ENCODE measurements at regions not wholly inside any gene's neighbourhood (a gene's known extent, or its start where the extent isn't known, plus 50 kb on each side); places are given as distances from the start of the nearest gene placed in this dataset.
"Not testable (repeated sequence)": the region's sequence is repeated elsewhere in the genome, so short reads cannot be mapped to it uniquely, and the experiment has no call there.

DNA sequence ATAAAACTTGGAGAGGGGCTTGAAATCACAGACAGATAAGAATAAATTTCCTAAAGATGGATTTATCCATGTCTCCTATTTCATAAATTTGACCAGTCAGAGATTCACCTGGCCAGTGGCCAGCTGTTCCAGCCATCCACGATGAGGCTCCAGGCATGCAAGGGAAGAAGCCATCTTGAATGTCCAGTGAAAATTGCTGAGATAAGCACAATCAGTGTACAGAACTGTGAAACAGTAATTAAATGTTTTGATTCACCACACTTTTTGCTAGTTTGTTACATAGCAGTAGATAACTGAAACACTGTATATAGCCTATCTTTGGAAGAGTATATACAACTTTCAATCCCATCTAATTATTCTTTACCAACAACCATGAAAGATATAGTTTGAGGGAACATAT is 163.5 kb downstream of the HINT1 start:
- Histone ChIP-seq H3K4me2 (ENCODE audit: low read length) (no peak overlapping the region), H3K79me2 (ENCODE audit: control insufficient read depth, insufficient read depth, low read length, poor library complexity) (no peaks in the 10 kb centered on the region), H4K91ac (ENCODE audit: low read depth, low read length) (no peak overlapping the region), H3K14ac (ENCODE audit: low read length) (no peak overlapping the region), H4K12ac (ENCODE audit: low read depth, low read length) (no peak overlapping the region), H3K27ac (ENCODE audit: low read depth, low read length) (no peak overlapping the region), H3K4me3 (ENCODE audit: low read depth, low read length) (no peak overlapping the region), H3K79me1 (ENCODE audit: low read length) (no peaks in the 10 kb centered on the region), H3K9ac (ENCODE audit: low read length) (no peak overlapping the region), H2BK120ac (ENCODE audit: insufficient read depth, low read length, poor library complexity) (no peak overlapping the region), H3K9me3 (ENCODE audit: insufficient read depth, low read depth, low read length) (no peaks in the 10 kb centered on the region), H2AFZ (ENCODE audit: insufficient read depth, low read length, poor library complexity) (no peak overlapping the region), H3K4me1 (ENCODE audit: control insufficient read depth in 1 of 2, insufficient read depth in 2 of 2, low read length in 2 of 2) (no peaks in the 10 kb centered on the region), H3K23ac (ENCODE audit: low read length) (no peak overlapping the region), H2BK12ac (ENCODE audit: low read length) (no peak overlapping the region), H2AK5ac (ENCODE audit: low read length) (no peak overlapping the region), H2BK5ac (ENCODE audit: low read depth, low read length, poor library complexity) (no peak overlapping the region), H3K27me3 (ENCODE audit: insufficient read depth, low read length) (no peaks in the 10 kb centered on the region), H3K18ac (ENCODE audit: low read length) (no peak overlapping the region), H4K8ac (ENCODE audit: low read depth, low read length) (no peak overlapping the region), H3K36me3 (ENCODE audit: control insufficient read depth in 1 of 2, insufficient read depth in 2 of 2, low read length in 2 of 2) (no peaks in the 10 kb centered on the region), H3K4ac (ENCODE audit: low read depth, low read length) (no peak overlapping the region)
- WGBS (ENCODE audit: extremely low coverage, insufficient coverage, insufficient read length): no CpG with 5 or more reads among the region's 1 CpG
- no peak for DNase-seq

DNA sequence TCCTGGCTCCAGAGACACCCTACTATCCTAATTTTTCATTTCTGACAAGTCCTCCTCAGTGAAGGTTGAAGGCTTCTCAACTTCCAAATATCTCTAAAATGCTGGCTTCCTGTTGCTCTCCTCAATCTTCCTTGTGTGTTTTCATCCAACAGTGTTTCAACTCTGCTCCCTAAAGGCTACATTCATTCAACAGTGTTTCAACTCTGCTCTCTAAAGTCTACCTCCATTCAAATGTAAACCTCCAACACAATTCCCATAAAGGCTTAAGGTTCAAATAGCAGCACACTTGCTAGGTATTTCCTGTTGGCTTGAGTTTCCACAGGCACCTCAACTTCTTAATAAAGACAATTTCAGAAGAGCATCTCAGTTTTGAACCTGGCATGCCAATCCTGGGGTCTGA is 164.8 kb downstream of the HINT1 start:
- Histone ChIP-seq H2BK5ac (ENCODE audit: low read depth, low read length, poor library complexity) (no peak overlapping the region), H3K79me1 (ENCODE audit: low read length) (no peaks in the 10 kb centered on the region), H4K91ac (ENCODE audit: low read depth, low read length) (no peak overlapping the region), H4K8ac (ENCODE audit: low read depth, low read length) (no peak overlapping the region), H3K36me3 (ENCODE audit: control insufficient read depth in 1 of 2, insufficient read depth in 2 of 2, low read length in 2 of 2) (no peaks in the 10 kb centered on the region), H3K9me3 (ENCODE audit: insufficient read depth, low read depth, low read length) (peaks cover 3% of the 10 kb centered on the region), H3K27me3 (ENCODE audit: insufficient read depth, low read length) (no peaks in the 10 kb centered on the region), H2BK12ac (ENCODE audit: low read length) (no peak overlapping the region), H3K18ac (ENCODE audit: low read length) (no peak overlapping the region), H4K12ac (ENCODE audit: low read depth, low read length) (no peak overlapping the region), H2BK120ac (ENCODE audit: insufficient read depth, low read length, poor library complexity) (no peak overlapping the region), H3K9ac (ENCODE audit: low read length) (no peak overlapping the region), H3K4me1 (ENCODE audit: control insufficient read depth in 1 of 2, insufficient read depth in 2 of 2, low read length in 2 of 2) (no peaks in the 10 kb centered on the region), H3K23ac (ENCODE audit: low read length) (no peak overlapping the region), H3K79me2 (ENCODE audit: control insufficient read depth, insufficient read depth, low read length, poor library complexity) (no peaks in the 10 kb centered on the region), H3K4me2 (ENCODE audit: low read length) (no peak overlapping the region), H2AFZ (ENCODE audit: insufficient read depth, low read length, poor library complexity) (no peak overlapping the region), H3K14ac (ENCODE audit: low read length) (no peak overlapping the region), H3K4ac (ENCODE audit: low read depth, low read length) (no peak overlapping the region), H2AK5ac (ENCODE audit: low read length) (no peak overlapping the region), H3K27ac (ENCODE audit: low read depth, low read length) (no peak overlapping the region), H3K4me3 (ENCODE audit: low read depth, low read length) (no peak overlapping the region)
- DNase-seq: no peak

DNA sequence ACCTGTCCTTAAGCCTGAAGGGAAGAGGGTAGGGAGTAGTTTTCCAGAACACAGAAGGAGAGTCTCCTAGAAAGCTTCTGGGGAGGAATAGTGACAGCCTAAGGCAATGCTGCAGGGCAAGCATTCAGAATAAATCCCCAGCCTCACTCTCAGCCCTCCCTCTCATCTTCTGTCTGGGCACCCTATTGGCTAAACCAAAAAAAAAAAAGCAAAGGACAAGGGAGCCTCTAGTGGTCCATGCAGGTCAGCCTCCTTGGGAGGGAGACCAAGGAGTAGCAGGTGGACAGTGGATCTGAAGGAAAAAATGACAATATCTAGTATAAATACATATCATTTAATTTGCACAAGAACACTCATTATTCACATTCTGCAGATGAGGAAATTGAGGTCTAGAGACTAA is 168.3 kb downstream of the HINT1 start:
- H4K8ac ChIP-seq (ENCODE audit: low read depth, low read length); DNase-seq; H3K4me2 ChIP-seq (ENCODE audit: low read length); H3K79me1 ChIP-seq (ENCODE audit: low read length); H3K23ac ChIP-seq (ENCODE audit: low read length); H3K79me2 ChIP-seq (ENCODE audit: control insufficient read depth, insufficient read depth, low read length, poor library complexity); H2BK5ac ChIP-seq (ENCODE audit: low read depth, low read length, poor library complexity); H3K9ac ChIP-seq (ENCODE audit: low read length); H3K18ac ChIP-seq (ENCODE audit: low read length); H3K4ac ChIP-seq (ENCODE audit: low read depth, low read length); H3K4me1 ChIP-seq (ENCODE audit: control insufficient read depth in 1 of 2, insufficient read depth in 2 of 2, low read length in 2 of 2); H2BK12ac ChIP-seq (ENCODE audit: low read length); H3K27ac ChIP-seq (ENCODE audit: low read depth, low read length); H3K27me3 ChIP-seq (ENCODE audit: insufficient read depth, low read length); H2AFZ ChIP-seq (ENCODE audit: insufficient read depth, low read length, poor library complexity); H3K36me3 ChIP-seq (ENCODE audit: control insufficient read depth in 1 of 2, insufficient read depth in 2 of 2, low read length in 2 of 2); H2AK5ac ChIP-seq (ENCODE audit: low read length); H3K14ac ChIP-seq (ENCODE audit: low read length); H3K4me3 ChIP-seq (ENCODE audit: low read depth, low read length); H4K12ac ChIP-seq (ENCODE audit: low read depth, low read length); H2BK120ac ChIP-seq (ENCODE audit: insufficient read depth, low read length, poor library complexity); H4K91ac ChIP-seq (ENCODE audit: low read depth, low read length); H3K9me3 ChIP-seq (ENCODE audit: insufficient read depth, low read depth, low read length): not testable (repeated sequence)

DNA sequence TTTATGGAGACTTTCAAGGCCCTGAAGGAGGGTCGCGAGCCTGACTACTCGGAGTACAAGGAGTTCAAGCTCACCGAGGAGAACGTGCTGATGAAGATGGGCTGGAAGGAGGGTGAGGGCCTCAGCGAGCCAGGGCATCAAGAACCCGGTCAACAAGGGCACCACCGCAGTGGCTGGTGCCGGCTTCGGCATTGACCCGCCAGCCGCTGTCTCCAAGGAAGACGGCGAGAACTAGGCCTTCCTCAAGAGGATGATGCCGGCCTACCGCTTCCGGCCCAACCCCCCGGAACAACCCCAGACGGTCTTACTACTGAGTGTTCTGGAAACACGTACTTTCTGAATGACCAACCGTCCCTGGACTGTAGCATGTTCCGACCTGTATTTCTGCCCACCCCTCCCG is 169.2 kb downstream of the HINT1 start:
- Histone ChIP-seq H3K14ac (ENCODE audit: low read length) (no peak overlapping the region), H3K9me3 (ENCODE audit: insufficient read depth, low read depth, low read length) (peaks cover 3% of the 10 kb centered on the region), H3K23ac (ENCODE audit: low read length) (no peak overlapping the region), H3K36me3 (ENCODE audit: control insufficient read depth in 1 of 2, insufficient read depth in 2 of 2, low read length in 2 of 2) (no peaks in the 10 kb centered on the region), H4K91ac (ENCODE audit: low read depth, low read length) (no peak overlapping the region), H2BK5ac (ENCODE audit: low read depth, low read length, poor library complexity) (no peak overlapping the region), H2BK12ac (ENCODE audit: low read length) (no peak overlapping the region), H3K18ac (ENCODE audit: low read length) (no peak overlapping the region), H4K12ac (ENCODE audit: low read depth, low read length) (no peak overlapping the region), H2AK5ac (ENCODE audit: low read length) (no peak overlapping the region), H3K4me1 (ENCODE audit: control insufficient read depth in 1 of 2, insufficient read depth in 2 of 2, low read length in 2 of 2) (no peaks in the 10 kb centered on the region), H3K4ac (ENCODE audit: low read depth, low read length) (no peak overlapping the region), H3K4me3 (ENCODE audit: low read depth, low read length) (no peak overlapping the region), H3K9ac (ENCODE audit: low read length) (no peak overlapping the region), H2AFZ (ENCODE audit: insufficient read depth, low read length, poor library complexity) (no peak overlapping the region), H3K4me2 (ENCODE audit: low read length) (no peak overlapping the region), H4K8ac (ENCODE audit: low read depth, low read length) (no peak overlapping the region), H2BK120ac (ENCODE audit: insufficient read depth, low read length, poor library complexity) (no peak overlapping the region), H3K27ac (ENCODE audit: low read depth, low read length) (no peak overlapping the region), H3K79me1 (ENCODE audit: low read length) (peaks cover 3% of the 10 kb centered on the region), H3K27me3 (ENCODE audit: insufficient read depth, low read length) (no peaks in the 10 kb centered on the region), H3K79me2 (ENCODE audit: control insufficient read depth, insufficient read depth, low read length, poor library complexity) (no peaks in the 10 kb centered on the region)
- WGBS (ENCODE audit: extremely low coverage, insufficient coverage, insufficient read length): no CpG with 5 or more reads among the region's 23 CpGs
- DNase-seq: no peak

DNA sequence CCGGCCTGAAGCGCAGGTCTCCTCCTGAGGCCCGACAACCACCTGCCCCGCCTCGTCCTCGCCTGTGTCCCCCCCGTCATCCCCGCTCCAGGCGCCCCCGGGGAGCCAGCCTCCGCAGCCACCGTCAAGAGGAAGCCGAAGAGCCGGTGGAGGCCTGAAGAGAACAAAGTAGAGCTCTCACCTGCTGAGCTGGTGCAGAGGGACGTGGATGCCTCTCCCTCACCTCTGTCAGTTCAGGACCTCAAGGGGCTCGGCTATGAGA is 169.9 kb downstream of the HINT1 start:
- Histone ChIP-seq H3K9me3 (ENCODE audit: insufficient read depth, low read depth, low read length) (peaks cover 3% of the 10 kb centered on the region), H3K4me3 (ENCODE audit: low read depth, low read length) (no peak overlapping the region), H3K4ac (ENCODE audit: low read depth, low read length) (no peak overlapping the region), H3K18ac (ENCODE audit: low read length) (no peak overlapping the region), H3K36me3 (ENCODE audit: control insufficient read depth in 1 of 2, insufficient read depth in 2 of 2, low read length in 2 of 2) (no peaks in the 10 kb centered on the region), H3K4me2 (ENCODE audit: low read length) (no peak overlapping the region), H2BK120ac (ENCODE audit: insufficient read depth, low read length, poor library complexity) (no peak overlapping the region), H2AK5ac (ENCODE audit: low read length) (no peak overlapping the region), H3K23ac (ENCODE audit: low read length) (no peak overlapping the region), H3K14ac (ENCODE audit: low read length) (no peak overlapping the region), H4K12ac (ENCODE audit: low read depth, low read length) (no peak overlapping the region), H4K8ac (ENCODE audit: low read depth, low read length) (no peak overlapping the region), H3K27me3 (ENCODE audit: insufficient read depth, low read length) (no peaks in the 10 kb centered on the region), H3K4me1 (ENCODE audit: control insufficient read depth in 1 of 2, insufficient read depth in 2 of 2, low read length in 2 of 2) (no peaks in the 10 kb centered on the region), H3K79me1 (ENCODE audit: low read length) (peaks cover 3% of the 10 kb centered on the region), H3K27ac (ENCODE audit: low read depth, low read length) (no peak overlapping the region), H3K9ac (ENCODE audit: low read length) (no peak overlapping the region), H3K79me2 (ENCODE audit: control insufficient read depth, insufficient read depth, low read length, poor library complexity) (no peaks in the 10 kb centered on the region), H2BK5ac (ENCODE audit: low read depth, low read length, poor library complexity) (no peak overlapping the region), H2BK12ac (ENCODE audit: low read length) (no peak overlapping the region), H4K91ac (ENCODE audit: low read depth, low read length) (no peak overlapping the region), H2AFZ (ENCODE audit: insufficient read depth, low read length, poor library complexity) (no peak overlapping the region)
- no CpG with 5 or more reads among the region's 16 CpGs for WGBS (ENCODE audit: extremely low coverage, insufficient coverage, insufficient read length)
- no peak for DNase-seq

Measured in trophoblast cell (in vitro differentiated cells and primary cell).